ENCODE measurements at regions not wholly inside any gene's neighbourhood (a gene's known extent, or its start where the extent isn't known, plus 50 kb on each side); places are given as distances from the start of the nearest gene placed in this dataset.

DNA sequence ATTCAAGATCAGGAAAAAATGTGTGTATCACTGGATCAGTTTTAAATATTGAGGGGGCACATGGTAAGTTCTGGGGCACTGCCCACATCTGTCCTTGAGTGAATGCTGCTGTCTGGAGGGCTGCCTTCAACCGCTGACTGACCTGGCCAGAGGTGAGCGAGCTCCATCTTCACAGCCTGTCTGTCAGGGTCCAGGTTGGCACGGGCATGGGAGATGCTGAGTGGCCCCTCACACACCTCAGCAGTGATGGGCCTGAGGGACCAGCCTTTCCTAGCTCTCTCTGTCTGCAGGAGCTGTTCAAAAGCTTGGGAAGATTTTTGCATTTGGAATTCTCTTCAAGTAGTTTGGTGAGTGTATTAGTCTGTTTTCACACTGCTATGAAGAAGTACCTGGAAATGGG, 114.8 kb upstream of the ALKAL2 start:
- ChIA-PET POLR2A (no interaction called here), CTCF (no interaction called here)
- no peak overlapping the region for H3K4me3 ChIP-seq (ENCODE audit: low read length)
- no peak overlapping the region for H3K27ac Mint-ChIP-seq
- H3K9me3 ChIP-seq (ENCODE audit: control insufficient read depth in 1 of 2, insufficient read depth in 1 of 2, low read length in 2 of 2) = peaks cover 0 to 9% of the 10 kb centered on the region in 2 experiments
- TF ChIP-seq, protein P1, sequence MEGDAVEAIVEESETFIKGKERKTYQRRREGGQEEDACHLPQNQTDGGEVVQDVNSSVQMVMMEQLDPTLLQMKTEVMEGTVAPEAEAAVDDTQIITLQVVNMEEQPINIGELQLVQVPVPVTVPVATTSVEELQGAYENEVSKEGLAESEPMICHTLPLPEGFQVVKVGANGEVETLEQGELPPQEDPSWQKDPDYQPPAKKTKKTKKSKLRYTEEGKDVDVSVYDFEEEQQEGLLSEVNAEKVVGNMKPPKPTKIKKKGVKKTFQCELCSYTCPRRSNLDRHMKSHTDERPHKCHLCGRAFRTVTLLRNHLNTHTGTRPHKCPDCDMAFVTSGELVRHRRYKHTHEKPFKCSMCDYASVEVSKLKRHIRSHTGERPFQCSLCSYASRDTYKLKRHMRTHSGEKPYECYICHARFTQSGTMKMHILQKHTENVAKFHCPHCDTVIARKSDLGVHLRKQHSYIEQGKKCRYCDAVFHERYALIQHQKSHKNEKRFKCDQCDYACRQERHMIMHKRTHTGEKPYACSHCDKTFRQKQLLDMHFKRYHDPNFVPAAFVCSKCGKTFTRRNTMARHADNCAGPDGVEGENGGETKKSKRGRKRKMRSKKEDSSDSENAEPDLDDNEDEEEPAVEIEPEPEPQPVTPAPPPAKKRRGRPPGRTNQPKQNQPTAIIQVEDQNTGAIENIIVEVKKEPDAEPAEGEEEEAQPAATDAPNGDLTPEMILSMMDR (IDR thresholded peaks at IDR 0.05) = no peak
- no peaks in the 10 kb centered on the region for H3K27me3 Mint-ChIP-seq
- H3K4me1 ChIP-seq (ENCODE audit: insufficient read depth, low read length) = no peaks in the 10 kb centered on the region
- H3K4me3 Mint-ChIP-seq = no peak overlapping the region
- H3K36me3 ChIP-seq (ENCODE audit: insufficient read depth, low read length) = no peaks in the 10 kb centered on the region
- H3K36me3 Mint-ChIP-seq (ENCODE audit: low read depth) = no peaks in the 10 kb centered on the region
- intact Hi-C loops (cut with DNase I, micrococcal nuclease) = no loop called here
- no peaks in the 10 kb centered on the region for H3K4me1 Mint-ChIP-seq (ENCODE audit: low read depth)
- no peak overlapping the region for H3K27ac ChIP-seq (ENCODE audit: low read depth in 1 of 2, low read length in 2 of 2)
- no peak for ATAC-seq (ENCODE audit: poor library complexity)
- no peaks in the 10 kb centered on the region for H3K9me3 Mint-ChIP-seq
- H3K27me3 ChIP-seq (ENCODE audit: control insufficient read depth in 1 of 2, insufficient read depth in 2 of 2, low read length in 2 of 2) = no peaks in the 10 kb centered on the region
- DNase-seq = no peak

DNA sequence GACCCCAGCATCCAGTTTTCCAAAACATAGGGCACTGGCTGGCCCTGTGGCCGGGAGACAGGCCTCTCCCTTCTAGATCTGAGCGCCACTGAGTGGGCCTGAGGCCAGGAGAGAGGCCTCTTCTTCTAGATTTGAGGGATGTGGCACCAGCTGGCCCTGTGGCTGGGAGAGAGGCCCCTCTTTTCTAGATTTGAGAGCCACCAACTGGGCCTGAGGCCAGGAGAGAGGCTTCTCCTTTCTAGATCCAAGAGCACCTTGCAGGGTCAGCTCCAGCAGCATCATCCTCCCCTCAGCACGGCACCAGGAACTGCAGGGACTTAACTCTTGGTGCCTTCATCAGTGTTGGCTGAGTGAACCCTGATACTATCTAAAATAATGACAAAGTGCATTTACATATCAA, 114.3 kb upstream of the ALKAL2 start:
- H3K36me3 Mint-ChIP-seq (ENCODE audit: low read depth) = no peaks in the 10 kb centered on the region
- ATAC-seq (ENCODE audit: poor library complexity) = no peak
- Histone ChIP-seq H3K27ac (ENCODE audit: low read depth in 1 of 2, low read length in 2 of 2) (no peak overlapping the region), H3K4me3 (ENCODE audit: low read length) (no peak overlapping the region), H3K27me3 (ENCODE audit: control insufficient read depth in 1 of 2, insufficient read depth in 2 of 2, low read length in 2 of 2) (no peaks in the 10 kb centered on the region), H3K36me3 (ENCODE audit: insufficient read depth, low read length) (no peaks in the 10 kb centered on the region), H3K9me3 (ENCODE audit: control insufficient read depth in 1 of 2, insufficient read depth in 1 of 2, low read length in 2 of 2) (peaks cover 0 to 9% of the 10 kb centered on the region in 2 experiments), H3K4me1 (ENCODE audit: insufficient read depth, low read length) (no peaks in the 10 kb centered on the region)
- H3K4me3 Mint-ChIP-seq = no peak overlapping the region
- ChIA-PET POLR2A (no interaction called here), CTCF (no interaction called here)
- DNase-seq = no peak
- no peak overlapping the region for H3K27ac Mint-ChIP-seq
- intact Hi-C loops (cut with DNase I, micrococcal nuclease) = no loop called here
- TF ChIP-seq, protein P1 (IDR thresholded peaks at IDR 0.05) = no peak
- H3K9me3 Mint-ChIP-seq = no peaks in the 10 kb centered on the region
- no peaks in the 10 kb centered on the region for H3K4me1 Mint-ChIP-seq (ENCODE audit: low read depth)
- H3K27me3 Mint-ChIP-seq = no peaks in the 10 kb centered on the region

DNA sequence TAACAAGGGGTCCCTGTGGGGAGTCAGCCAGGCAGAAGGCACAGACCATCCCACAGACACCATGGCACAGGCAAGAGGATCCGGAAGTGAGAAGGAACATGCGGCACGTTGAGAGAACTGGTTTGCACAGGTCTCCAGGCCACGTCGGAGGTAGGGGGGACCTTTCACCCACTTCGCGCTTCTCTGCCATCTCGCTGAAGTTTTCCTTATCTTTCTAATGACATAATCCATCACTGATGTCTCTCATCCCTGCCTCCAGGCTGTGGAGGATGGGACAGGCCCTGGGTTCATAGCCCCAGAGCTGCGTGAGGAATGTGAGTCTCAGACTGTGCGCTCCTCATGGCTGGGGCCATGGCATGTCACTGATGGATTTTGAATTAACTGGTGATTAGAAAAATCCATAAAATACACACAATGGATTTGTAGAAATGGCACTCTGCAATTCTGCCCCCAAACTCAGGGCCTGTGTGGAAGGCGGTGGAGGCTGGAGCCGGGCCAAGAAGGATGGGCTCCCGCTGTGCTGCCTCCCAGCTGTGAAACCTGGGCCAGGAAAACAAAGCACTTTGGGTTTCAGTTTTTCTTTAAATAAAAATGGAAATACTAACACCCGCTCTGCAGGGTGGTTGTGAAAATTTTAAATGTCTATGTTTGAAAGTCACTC, 113.3 kb upstream of the ALKAL2 start:
- no peaks in the 10 kb centered on the region for H3K36me3 ChIP-seq (ENCODE audit: insufficient read depth, low read length)
- no peak overlapping the region for H3K27ac ChIP-seq (ENCODE audit: low read depth in 1 of 2, low read length in 2 of 2)
- DNase-seq (no peak), ATAC-seq (ENCODE audit: poor library complexity) (no peak)
- Mint-ChIP-seq H3K27ac (no peak overlapping the region), H3K9me3 (no peaks in the 10 kb centered on the region), H3K4me3 (no peak overlapping the region), H3K27me3 (no peaks in the 10 kb centered on the region), H3K4me1 (ENCODE audit: low read depth) (no peaks in the 10 kb centered on the region), H3K36me3 (ENCODE audit: low read depth) (no peaks in the 10 kb centered on the region)
- intact Hi-C loops (cut with DNase I, micrococcal nuclease) = no loop called here
- POLR2A ChIA-PET = no interaction called here
- CTCF ChIA-PET = no interaction called here
- TF ChIP-seq, protein P1 (IDR thresholded peaks at IDR 0.05) = no peak
- no peaks in the 10 kb centered on the region for H3K27me3 ChIP-seq (ENCODE audit: control insufficient read depth in 1 of 2, insufficient read depth in 2 of 2, low read length in 2 of 2)
- no peak overlapping the region for H3K4me3 ChIP-seq (ENCODE audit: low read length)
- no peaks in the 10 kb centered on the region for H3K4me1 ChIP-seq (ENCODE audit: insufficient read depth, low read length)
- H3K9me3 ChIP-seq (ENCODE audit: control insufficient read depth in 1 of 2, insufficient read depth in 1 of 2, low read length in 2 of 2) = peaks cover 0 to 9% of the 10 kb centered on the region in 2 experiments

Measured in CD4-positive, alpha-beta T cell (primary cell).